DMS153 treated with DMSO at 0.1 percent for 48 hours (cell line): ENCODE measurements at regions not wholly inside any gene's neighbourhood (a gene's known extent, or its start where the extent isn't known, plus 50 kb on each side); places are given as distances from the start of the nearest gene placed in this dataset.
"Not testable (repeated sequence)": the region's sequence is repeated elsewhere in the genome, so short reads cannot be mapped to it uniquely, and the experiment has no call there.

Experiments
- DNase-seq: peaks from one replicate; lab custom pipeline; 2025; ENCODE audit not compliant: unreplicated experiment; lab: John Stamatoyannopoulos, UW

- no peak for DNase-seq
Observed at GRCh38 chr14:25349269-25349668, 299.3 kb upstream of the STXBP6 start.

GRCh38 chr14:25340882-25341281 is 290.9 kb upstream of the STXBP6 start:
- no peak for DNase-seq

GRCh38 chr14:25322784-25323183 is 272.8 kb upstream of the STXBP6 start:
- no peak for DNase-seq

- DNase-seq: not testable (repeated sequence)
Observed at GRCh38 chr14:25316007-25316406, 266.1 kb upstream of the STXBP6 start.

GRCh38 chr14:25308244-25308643 is 258.3 kb upstream of the STXBP6 start:
- DNase-seq: no peak

- DNase-seq: no peak
Observed at GRCh38 chr14:25303934-25304333, 254.0 kb upstream of the STXBP6 start.

GRCh38 chr14:25298238-25298637 is 248.3 kb upstream of the STXBP6 start:
- no peak for DNase-seq

- not testable (repeated sequence) for DNase-seq
Observed at GRCh38 chr14:25290154-25290553, 240.2 kb upstream of the STXBP6 start.

- no peak for DNase-seq
Observed at GRCh38 chr14:25274529-25274928, 224.6 kb upstream of the STXBP6 start.

- DNase-seq: no peak
Observed at GRCh38 chr14:25267186-25267585, 217.2 kb upstream of the STXBP6 start.

GRCh38 chr14:25259470-25259869 is 209.5 kb upstream of the STXBP6 start:
- no peak for DNase-seq

- no peak for DNase-seq
Observed at GRCh38 chr14:25252793-25253192, 202.8 kb upstream of the STXBP6 start.

GRCh38 chr14:25250516-25250915 is 200.6 kb upstream of the STXBP6 start:
- no peak for DNase-seq

- DNase-seq: no peak
Observed at GRCh38 chr14:25247609-25248008, 197.7 kb upstream of the STXBP6 start.

GRCh38 chr14:25246751-25247150 is 196.8 kb upstream of the STXBP6 start:
- DNase-seq: no peak

GRCh38 chr14:25239170-25239569 is 189.2 kb upstream of the STXBP6 start:
- no peak for DNase-seq

GRCh38 chr14:25237845-25238244 is 187.9 kb upstream of the STXBP6 start:
- no peak for DNase-seq

- DNase-seq: no peak
Observed at GRCh38 chr14:25233613-25234012, 183.7 kb upstream of the STXBP6 start.

GRCh38 chr14:25231004-25231403 is 181.1 kb upstream of the STXBP6 start:
- DNase-seq: peak; percentile 54

- DNase-seq: no peak
Observed at GRCh38 chr14:25226214-25226613, 176.3 kb upstream of the STXBP6 start.

- DNase-seq: no peak
Observed at GRCh38 chr14:25222256-25222655, 172.3 kb upstream of the STXBP6 start.

- no peak for DNase-seq
Observed at GRCh38 chr14:25220514-25220913, 170.6 kb upstream of the STXBP6 start.

GRCh38 chr14:25215607-25216006 is 165.7 kb upstream of the STXBP6 start:
- no peak for DNase-seq

- no peak for DNase-seq
Observed at GRCh38 chr14:25197885-25198284, 147.9 kb upstream of the STXBP6 start.
